CD14-positive monocyte (primary cell): ENCODE measurements at regions not wholly inside any gene's neighbourhood (a gene's known extent, or its start where the extent isn't known, plus 50 kb on each side); places are given as distances from the start of the nearest gene placed in this dataset.

Experiments
- DNase-seq, 3 donors: peaks; one replicate each; pipeline ENCODE4 v3.0.0-alpha.2; 2011 to 2022
- H2AFZ ChIP-seq: 2 replicates; pipeline ENCODE4 v1.6.0; 2012; ENCODE audit warnings: mild to moderate bottlenecking, low read depth, low read length, inconsistent platforms; ENCODE audit not compliant: insufficient read depth, poor library complexity, severe bottlenecking
- H3K27ac ChIP-seq, 2 donors: 1 replicate in 1 of 2; 2 replicates in 1 of 2; pipeline ENCODE4 v1.5.1; 2012 to 2013; ENCODE audit warnings: low read length in 2 of 2, control low read depth in 1 of 2, inconsistent platforms in 1 of 2, low read depth in 1 of 2, mild to moderate bottlenecking in 1 of 2
- H3K27me3 ChIP-seq, 2 donors: one replicate each; pipeline versions ENCODE4 v1.6.0 to v1.6.1; 2011 to 2013; ENCODE audit warnings: low read length in 2 of 2; ENCODE audit not compliant: control insufficient read depth in 2 of 2, insufficient read depth in 2 of 2
- H3K36me3 ChIP-seq, 2 donors: replicated peaks in 1 of 2; 1 replicate in 1 of 2; 2 replicates in 1 of 2; pipeline versions ENCODE4 v1.5.1 to v1.6.1; 2012 to 2013; ENCODE audit warnings: low read length in 2 of 2, control low read depth in 1 of 2, inconsistent platforms in 1 of 2, mild to moderate bottlenecking in 1 of 2; ENCODE audit not compliant: insufficient read depth in 2 of 2, control insufficient read depth in 1 of 2
- H3K4me1 ChIP-seq, 2 donors: 1 replicate in 1 of 2; 2 replicates in 1 of 2; pipeline versions ENCODE4 v1.5.1 to v1.6.1; 2012 to 2013; ENCODE audit warnings: low read length in 2 of 2, control low read depth in 1 of 2, inconsistent platforms in 1 of 2, mild to moderate bottlenecking in 1 of 2, moderate library complexity in 1 of 2; ENCODE audit not compliant: insufficient read depth in 2 of 2, control insufficient read depth in 1 of 2
- H3K4me2 ChIP-seq: replicated peaks from 2 replicates; pipeline ENCODE3; 2012; ENCODE audit warnings: low read length, moderate library complexity, mild to moderate bottlenecking; ENCODE audit not compliant: poor library complexity, severe bottlenecking; ENCODE audit errors: extremely low read depth
- H3K4me3 ChIP-seq, 3 experiments: fragments of 200-600 bp in 1 of 3; sonication (generic) in 1 of 3; replicated peaks in 1 of 3; 1 replicate in 2 of 3; 2 replicates in 1 of 3; pipeline ENCODE4 v1.5.1; 2011 to 2013; ENCODE audit warnings: low read length in 3 of 3, mild to moderate bottlenecking in 3 of 3, control low read depth in 2 of 3, low read depth in 2 of 3, inconsistent platforms in 1 of 3, moderate library complexity in 1 of 3
- H3K79me2 ChIP-seq: 2 replicates; pipeline ENCODE4 v1.6.0; 2012; ENCODE audit warnings: mild to moderate bottlenecking, control low read depth, inconsistent platforms, low read length, moderate library complexity; ENCODE audit not compliant: insufficient read depth
- H3K9ac ChIP-seq: 2 replicates; pipeline ENCODE4 v1.6.0; 2017; ENCODE audit warnings: low read length, mild to moderate bottlenecking; ENCODE audit not compliant: insufficient read depth, poor library complexity, severe bottlenecking
- H3K9me3 ChIP-seq, 2 donors: replicated peaks in 1 of 2; 1 replicate in 1 of 2; 2 replicates in 1 of 2; pipeline versions ENCODE4 v1.5.1 to v1.6.1; 2012 to 2013; ENCODE audit warnings: low read length in 2 of 2, control low read depth in 1 of 2; ENCODE audit not compliant: control insufficient read depth in 1 of 2, insufficient read depth in 1 of 2
- H4K20me1 ChIP-seq: 2 replicates; pipeline ENCODE4 v1.6.0; 2012; ENCODE audit warnings: mild to moderate bottlenecking, low read length, control low read depth, moderate library complexity; ENCODE audit not compliant: insufficient read depth
- H3K27ac Mint-ChIP-seq, 7 donors: one replicate each; pipeline ENCODE4 v1.8.0; 2020; ENCODE audit warnings: mild to moderate bottlenecking in 7 of 7, mixed read lengths in 7 of 7, moderate library complexity in 6 of 7, inconsistent platforms in 2 of 7
- H3K27me3 Mint-ChIP-seq, 3 donors: one replicate each; pipeline ENCODE4 v1.8.0; 2021 to 2022; ENCODE audit warnings: low read depth in 3 of 3, mild to moderate bottlenecking in 3 of 3, mixed read lengths in 3 of 3, moderate library complexity in 3 of 3, inconsistent platforms in 1 of 3
- H3K36me3 Mint-ChIP-seq, 2 donors: one replicate each; pipeline ENCODE4 v1.8.0; 2020; ENCODE audit warnings: mixed read lengths in 2 of 2, inconsistent platforms in 1 of 2, mild to moderate bottlenecking in 1 of 2
- H3K4me1 Mint-ChIP-seq: one replicate; pipeline ENCODE4 v1.8.0; 2020; ENCODE audit warnings: mild to moderate bottlenecking, mixed read lengths
- H3K4me3 Mint-ChIP-seq, 2 donors: one replicate each; pipeline ENCODE4 v1.8.0; 2020; ENCODE audit warnings: mild to moderate bottlenecking in 2 of 2, mixed read lengths in 2 of 2, moderate library complexity in 1 of 2
- H3K9me3 Mint-ChIP-seq, 7 donors: one replicate each; pipeline ENCODE4 v1.8.0; 2020 to 2022; ENCODE audit warnings: mixed read lengths in 7 of 7, mild to moderate bottlenecking in 6 of 7, moderate library complexity in 6 of 7, inconsistent platforms in 2 of 7
- CTCF ChIP-seq: fragments of 200-600 bp; IDR thresholded peaks from one replicate; pipeline ENCODE4 v1.8.0; 2022; ENCODE audit warnings: antibody characterized with exemption, mild to moderate bottlenecking
- WGBS: methylation state at CpG from one replicate; pipeline ENCODE4 v1.1.5; 2013; ENCODE audit warnings: missing lambda C conversion rate; ENCODE audit not compliant: insufficient coverage; 5-methylcytosine and 5-hydroxymethylcytosine counted together
- intact Hi-C, 2 donors: fragments of 100-400 bp; cut with micrococcal nuclease; formaldehyde crosslinking; loops; one replicate each; pipeline versions ENCODE4 v1.15.0 to v1.15.1; 2023

GRCh38 chr5:92337772-92338234 lies 954.7 kb upstream of the ARRDC3 start:
- Histone ChIP-seq H3K79me2 (no peaks in the 10 kb centered on the region), H3K36me3 (no peaks in the 10 kb centered on the region), H4K20me1 (no peaks in the 10 kb centered on the region), H3K9me3 (no peaks in the 10 kb centered on the region), H3K4me3 (no peak overlapping the region), H3K4me2 (no peak overlapping the region), H3K9ac (no peak overlapping the region), H3K4me1 (no peaks in the 10 kb centered on the region), H2AFZ (no peak overlapping the region), H3K27ac (no peak overlapping the region), H3K27me3 (no peaks in the 10 kb centered on the region)
- Mint-ChIP-seq H3K9me3 (peaks cover 0 to 10% (median 2%) of the 10 kb centered on the region in 7 donors), H3K4me1 (no peaks in the 10 kb centered on the region), H3K27ac (no peak overlapping the region), H3K27me3 (no peaks in the 10 kb centered on the region), H3K4me3 (no peak overlapping the region), H3K36me3 (no peaks in the 10 kb centered on the region)
- DNase-seq, result no peak
- no CpG with 5 or more reads among the region's 2 CpGs for WGBS
- intact Hi-C loops, result no loop called here
- no peak for TF ChIP-seq CTCF

GRCh38 chr5:92332039-92332438 lies 948.9 kb upstream of the ARRDC3 start:
- no peak overlapping the region for H3K27ac ChIP-seq
- no peaks in the 10 kb centered on the region for H3K27me3 Mint-ChIP-seq
- H3K79me2 ChIP-seq, result no peaks in the 10 kb centered on the region
- no peak overlapping the region for H3K27ac Mint-ChIP-seq
- no peak overlapping the region for H3K4me3 ChIP-seq
- intact Hi-C loops, result no loop called here
- no peak overlapping the region for H3K9ac ChIP-seq
- H4K20me1 ChIP-seq, result no peaks in the 10 kb centered on the region
- H3K4me1 ChIP-seq, result no peaks in the 10 kb centered on the region
- no peak overlapping the region for H3K4me2 ChIP-seq
- no peaks in the 10 kb centered on the region for H3K4me1 Mint-ChIP-seq
- H2AFZ ChIP-seq, result no peak overlapping the region
- H3K27me3 ChIP-seq, result no peaks in the 10 kb centered on the region
- no peak for DNase-seq
- 29% methylated on average over 1 of the region's 2 CpGs for WGBS
- no peak for TF ChIP-seq CTCF
- no peak overlapping the region for H3K4me3 Mint-ChIP-seq
- H3K36me3 Mint-ChIP-seq, result no peaks in the 10 kb centered on the region
- no peaks in the 10 kb centered on the region for H3K9me3 ChIP-seq
- no peaks in the 10 kb centered on the region for H3K36me3 ChIP-seq
- peaks cover 0 to 3% (median 0%) of the 10 kb centered on the region in 7 donors for H3K9me3 Mint-ChIP-seq
